ENCODE measurements at regions not wholly inside any gene's neighbourhood (a gene's known extent, or its start where the extent isn't known, plus 50 kb on each side); places are given as distances from the start of the nearest gene placed in this dataset.

DNA sequence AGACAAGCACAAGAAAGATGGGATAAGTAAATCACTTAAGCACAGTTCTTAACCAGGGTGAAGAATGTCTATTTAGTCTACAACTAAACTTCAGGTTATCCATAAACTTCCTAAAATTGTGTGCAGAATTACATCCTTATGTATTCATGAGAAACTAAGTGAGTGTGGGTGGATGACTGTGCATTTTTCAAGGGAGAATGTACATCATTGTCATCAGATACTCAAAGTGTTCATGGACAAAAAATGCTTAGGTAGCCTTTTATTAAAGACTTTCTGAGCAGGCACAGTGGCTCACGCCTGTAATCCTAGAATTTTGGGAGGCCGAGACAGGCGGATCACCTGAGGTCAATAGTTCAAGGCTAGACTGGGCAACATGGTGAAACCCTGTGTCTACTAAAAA lies 2023.8 kb downstream of the LRRC4C start:
- Mint-ChIP-seq H3K27ac (no peak overlapping the region), H3K9me3 (no peaks in the 10 kb centered on the region), H3K4me3 (no peak overlapping the region), H3K36me3 (no peaks in the 10 kb centered on the region), H3K4me1 (ENCODE audit: unreplicated experiment) (no peaks in the 10 kb centered on the region), H3K27me3 (no peaks in the 10 kb centered on the region)
- DNase-seq (ENCODE audit: extremely low spot score, unreplicated experiment) = no peak
- TF ChIP-seq, protein P1, sequence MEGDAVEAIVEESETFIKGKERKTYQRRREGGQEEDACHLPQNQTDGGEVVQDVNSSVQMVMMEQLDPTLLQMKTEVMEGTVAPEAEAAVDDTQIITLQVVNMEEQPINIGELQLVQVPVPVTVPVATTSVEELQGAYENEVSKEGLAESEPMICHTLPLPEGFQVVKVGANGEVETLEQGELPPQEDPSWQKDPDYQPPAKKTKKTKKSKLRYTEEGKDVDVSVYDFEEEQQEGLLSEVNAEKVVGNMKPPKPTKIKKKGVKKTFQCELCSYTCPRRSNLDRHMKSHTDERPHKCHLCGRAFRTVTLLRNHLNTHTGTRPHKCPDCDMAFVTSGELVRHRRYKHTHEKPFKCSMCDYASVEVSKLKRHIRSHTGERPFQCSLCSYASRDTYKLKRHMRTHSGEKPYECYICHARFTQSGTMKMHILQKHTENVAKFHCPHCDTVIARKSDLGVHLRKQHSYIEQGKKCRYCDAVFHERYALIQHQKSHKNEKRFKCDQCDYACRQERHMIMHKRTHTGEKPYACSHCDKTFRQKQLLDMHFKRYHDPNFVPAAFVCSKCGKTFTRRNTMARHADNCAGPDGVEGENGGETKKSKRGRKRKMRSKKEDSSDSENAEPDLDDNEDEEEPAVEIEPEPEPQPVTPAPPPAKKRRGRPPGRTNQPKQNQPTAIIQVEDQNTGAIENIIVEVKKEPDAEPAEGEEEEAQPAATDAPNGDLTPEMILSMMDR (conservative IDR thresholded peaks at IDR 0.05) = no peak

DNA sequence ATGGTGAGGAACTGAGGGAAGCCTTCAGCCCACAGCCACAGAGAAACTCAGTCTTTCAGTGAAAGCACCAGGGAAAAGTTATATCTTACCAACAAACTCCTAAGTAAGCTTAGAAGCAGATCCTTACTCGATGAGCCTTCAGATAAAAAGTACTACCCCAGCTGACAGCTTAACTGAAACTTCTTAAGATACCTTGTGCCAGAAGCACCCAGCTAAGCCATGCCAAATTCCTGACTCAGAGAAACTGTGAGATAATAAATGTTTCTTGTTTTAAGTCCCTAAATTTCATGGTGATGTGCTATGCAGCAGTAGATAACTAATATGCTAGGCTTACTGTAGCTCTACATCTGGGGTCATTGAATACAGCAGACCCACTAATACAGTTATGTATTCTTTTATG lies 2025.0 kb downstream of the LRRC4C start:
- H3K27me3 Mint-ChIP-seq = no peaks in the 10 kb centered on the region
- no peak overlapping the region for H3K27ac Mint-ChIP-seq
- DNase-seq (ENCODE audit: extremely low spot score, unreplicated experiment) = no peak
- H3K4me1 Mint-ChIP-seq (ENCODE audit: unreplicated experiment) = no peaks in the 10 kb centered on the region
- no peaks in the 10 kb centered on the region for H3K9me3 Mint-ChIP-seq
- no peaks in the 10 kb centered on the region for H3K36me3 Mint-ChIP-seq
- TF ChIP-seq, protein P1 (conservative IDR thresholded peaks at IDR 0.05) = no peak
- H3K4me3 Mint-ChIP-seq = no peak overlapping the region

DNA sequence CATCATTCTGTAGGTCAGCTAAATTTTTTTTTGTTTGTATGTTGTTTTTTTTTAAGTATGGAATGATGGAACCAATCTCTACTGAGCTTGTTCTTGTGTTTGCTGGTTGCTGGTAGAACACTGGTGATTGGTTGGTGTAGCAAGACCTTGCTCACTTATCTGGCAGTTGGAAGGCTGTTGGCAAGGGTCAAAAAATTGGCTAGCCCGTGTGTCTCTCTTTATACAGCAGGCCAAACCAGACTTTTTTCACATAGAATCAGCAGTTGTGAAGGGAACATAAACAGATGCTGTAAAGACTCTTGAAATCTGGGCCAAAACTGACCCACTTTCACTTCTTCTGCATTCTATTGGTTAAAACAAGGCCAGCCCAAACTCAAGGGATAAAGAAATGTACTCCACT lies 2026.5 kb downstream of the LRRC4C start:
- Mint-ChIP-seq H3K36me3 (no peaks in the 10 kb centered on the region), H3K9me3 (no peaks in the 10 kb centered on the region), H3K27ac (no peak overlapping the region), H3K4me1 (ENCODE audit: unreplicated experiment) (no peaks in the 10 kb centered on the region), H3K27me3 (no peaks in the 10 kb centered on the region), H3K4me3 (no peak overlapping the region)
- TF ChIP-seq, protein P1 (conservative IDR thresholded peaks at IDR 0.05) = no peak
- no peak for DNase-seq (ENCODE audit: extremely low spot score, unreplicated experiment)

DNA sequence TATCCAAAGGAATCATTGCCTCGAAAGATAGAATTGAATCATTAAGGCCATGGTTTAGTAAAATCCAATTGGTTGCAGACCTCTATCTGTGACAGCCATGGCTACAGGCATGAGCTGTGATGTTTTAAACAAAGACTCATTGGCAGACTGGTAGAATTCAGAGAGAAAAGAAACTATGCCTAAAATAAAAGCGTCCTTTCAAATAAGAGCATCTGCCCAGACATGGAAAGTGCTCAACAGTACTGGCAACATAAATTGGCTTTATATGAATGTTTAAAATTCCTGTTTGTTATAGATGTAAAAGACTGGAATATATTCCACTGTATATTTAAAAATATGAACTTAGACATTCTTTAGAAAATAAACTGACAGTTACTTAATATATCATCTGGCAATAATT lies 2034.2 kb downstream of the LRRC4C start:
- Mint-ChIP-seq H3K4me1 (ENCODE audit: unreplicated experiment) (no peaks in the 10 kb centered on the region), H3K27ac (no peak overlapping the region), H3K9me3 (peaks cover 4% of the 10 kb centered on the region), H3K4me3 (no peak overlapping the region), H3K36me3 (no peaks in the 10 kb centered on the region), H3K27me3 (no peaks in the 10 kb centered on the region)
- no peak for DNase-seq (ENCODE audit: extremely low spot score, unreplicated experiment)
- TF ChIP-seq, protein P1 (conservative IDR thresholded peaks at IDR 0.05) = no peak

DNA sequence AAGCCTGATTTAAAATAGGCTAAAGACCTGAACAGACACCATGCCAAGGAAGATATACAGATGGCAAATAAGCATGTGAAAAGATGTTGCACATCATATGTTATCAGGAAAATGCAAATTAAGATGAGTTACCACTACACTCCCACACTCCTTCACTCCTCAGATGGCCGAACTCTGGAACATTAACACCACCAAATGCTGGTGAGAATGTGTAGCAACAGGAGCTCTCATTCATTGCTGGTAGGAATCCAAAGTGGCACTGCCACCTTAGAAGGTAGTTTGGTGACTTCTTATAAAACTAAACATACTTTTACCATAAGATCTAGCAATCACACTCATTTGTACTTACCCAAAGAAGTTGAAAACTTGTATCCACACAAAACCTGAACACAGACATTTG lies 2047.3 kb downstream of the LRRC4C start:
- H3K4me3 Mint-ChIP-seq = no peak overlapping the region
- no peaks in the 10 kb centered on the region for H3K36me3 Mint-ChIP-seq
- DNase-seq (ENCODE audit: extremely low spot score, unreplicated experiment) = no peak
- H3K9me3 Mint-ChIP-seq = peaks cover 4% of the 10 kb centered on the region
- H3K27me3 Mint-ChIP-seq = no peaks in the 10 kb centered on the region
- no peaks in the 10 kb centered on the region for H3K4me1 Mint-ChIP-seq (ENCODE audit: unreplicated experiment)
- H3K27ac Mint-ChIP-seq = no peak overlapping the region
- TF ChIP-seq, protein P1 (conservative IDR thresholded peaks at IDR 0.05) = no peak

DNA sequence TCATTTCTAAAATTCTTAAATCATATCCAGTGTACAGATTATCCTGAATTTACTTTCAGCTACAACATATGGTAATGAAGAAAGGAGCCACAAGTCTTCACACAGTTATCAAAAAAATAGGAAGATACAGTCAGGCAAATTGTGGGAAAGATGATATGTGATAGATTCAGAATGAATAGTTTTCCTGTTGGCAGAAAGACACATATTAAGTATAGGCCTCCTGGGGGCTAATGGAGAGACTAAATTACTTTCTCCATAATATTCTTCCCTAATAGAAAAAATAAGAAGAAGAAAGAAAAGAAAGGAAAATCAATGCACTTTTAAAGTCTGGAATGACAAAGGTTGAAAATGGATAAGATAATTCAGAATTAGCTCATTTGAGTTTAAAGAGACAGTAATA lies 2073.5 kb downstream of the LRRC4C start:
- Mint-ChIP-seq H3K9me3 (peaks cover 2% of the 10 kb centered on the region), H3K27ac (no peak overlapping the region), H3K4me3 (no peak overlapping the region), H3K36me3 (no peaks in the 10 kb centered on the region), H3K27me3 (no peaks in the 10 kb centered on the region), H3K4me1 (ENCODE audit: unreplicated experiment) (no peaks in the 10 kb centered on the region)
- TF ChIP-seq, protein P1 (conservative IDR thresholded peaks at IDR 0.05) = no peak
- no peak for DNase-seq (ENCODE audit: extremely low spot score, unreplicated experiment)
